CD8-positive, alpha-beta memory T cell (primary cell): ENCODE measurements at regions not wholly inside any gene's neighbourhood (a gene's known extent, or its start where the extent isn't known, plus 50 kb on each side); places are given as distances from the start of the nearest gene placed in this dataset.

ENCODE experiments used
- CTCF ChIA-PET: fragments of 350-600 bp; sonication (Branson Sonifier 250); formaldehyde crosslinking; loops from one replicate; lab custom pipeline; 2021; ENCODE audit warnings: antibody characterized with exemption; lab: Charles Lee
- POLR2A ChIA-PET: fragments of 350-600 bp; sonication (Branson Sonifier 250); formaldehyde crosslinking; loops from one replicate; lab custom pipeline; 2021; ENCODE audit warnings: antibody characterized with exemption; lab: Charles Lee
- DNase-seq, 5 donors: peaks; one replicate each; pipeline versions ENCODE4 v3.0.0 to v3.0.0-alpha.2; 2020 to 2022; ENCODE audit warnings: mixed read lengths in 1 of 5
- H3K27ac ChIP-seq: one replicate; pipeline ENCODE4 v1.7.0; 2013; ENCODE audit warnings: low read depth, mild to moderate bottlenecking, low read length, moderate library complexity
- H3K27me3 ChIP-seq: 2 replicates; pipeline ENCODE4 v1.7.0; 2013; ENCODE audit warnings: low read length, mild to moderate bottlenecking; ENCODE audit not compliant: insufficient read depth, poor library complexity, severe bottlenecking
- H3K36me3 ChIP-seq: 2 replicates; pipeline ENCODE4 v1.7.0; 2013; ENCODE audit warnings: mild to moderate bottlenecking, low read length, moderate library complexity; ENCODE audit not compliant: insufficient read depth
- H3K4me1 ChIP-seq: 2 replicates; pipeline ENCODE4 v1.7.0; 2013; ENCODE audit warnings: mild to moderate bottlenecking, low read length, moderate library complexity; ENCODE audit not compliant: insufficient read depth
- H3K4me3 ChIP-seq: 2 replicates; pipeline ENCODE4 v1.7.0; 2013; ENCODE audit warnings: mild to moderate bottlenecking, low read length
- H3K9me3 ChIP-seq: 2 replicates; pipeline ENCODE4 v1.7.0; 2013; ENCODE audit warnings: mild to moderate bottlenecking, low read length
- H3K27ac Mint-ChIP-seq, 8 donors: one replicate each; pipeline ENCODE4 v1.8.0; 2020 to 2021; ENCODE audit warnings: mixed read lengths in 8 of 8, mild to moderate bottlenecking in 6 of 8, inconsistent platforms in 3 of 8, moderate library complexity in 3 of 8
- H3K27me3 Mint-ChIP-seq, 2 donors: one replicate each; pipeline ENCODE4 v1.8.0; 2020 to 2021; ENCODE audit warnings: mixed read lengths in 2 of 2, mild to moderate bottlenecking in 1 of 2, moderate library complexity in 1 of 2
- H3K36me3 Mint-ChIP-seq, 3 donors: one replicate each; pipeline ENCODE4 v1.8.0; 2020 to 2021; ENCODE audit warnings: mixed read lengths in 3 of 3, inconsistent platforms in 1 of 3, mild to moderate bottlenecking in 1 of 3
- H3K4me1 Mint-ChIP-seq, 3 donors: one replicate each; pipeline ENCODE4 v1.8.0; 2020 to 2021; ENCODE audit warnings: mixed read lengths in 3 of 3, inconsistent platforms in 1 of 3, mild to moderate bottlenecking in 1 of 3
- H3K4me3 Mint-ChIP-seq, 7 donors: one replicate each; pipeline ENCODE4 v1.8.0; 2020 to 2021; ENCODE audit warnings: mixed read lengths in 7 of 7, mild to moderate bottlenecking in 6 of 7, moderate library complexity in 4 of 7, inconsistent platforms in 2 of 7
- H3K9me3 Mint-ChIP-seq, 5 donors: one replicate each; pipeline ENCODE4 v1.8.0; 2020 to 2022; ENCODE audit warnings: mixed read lengths in 5 of 5, mild to moderate bottlenecking in 3 of 5, moderate library complexity in 2 of 5, inconsistent platforms in 1 of 5

DNA sequence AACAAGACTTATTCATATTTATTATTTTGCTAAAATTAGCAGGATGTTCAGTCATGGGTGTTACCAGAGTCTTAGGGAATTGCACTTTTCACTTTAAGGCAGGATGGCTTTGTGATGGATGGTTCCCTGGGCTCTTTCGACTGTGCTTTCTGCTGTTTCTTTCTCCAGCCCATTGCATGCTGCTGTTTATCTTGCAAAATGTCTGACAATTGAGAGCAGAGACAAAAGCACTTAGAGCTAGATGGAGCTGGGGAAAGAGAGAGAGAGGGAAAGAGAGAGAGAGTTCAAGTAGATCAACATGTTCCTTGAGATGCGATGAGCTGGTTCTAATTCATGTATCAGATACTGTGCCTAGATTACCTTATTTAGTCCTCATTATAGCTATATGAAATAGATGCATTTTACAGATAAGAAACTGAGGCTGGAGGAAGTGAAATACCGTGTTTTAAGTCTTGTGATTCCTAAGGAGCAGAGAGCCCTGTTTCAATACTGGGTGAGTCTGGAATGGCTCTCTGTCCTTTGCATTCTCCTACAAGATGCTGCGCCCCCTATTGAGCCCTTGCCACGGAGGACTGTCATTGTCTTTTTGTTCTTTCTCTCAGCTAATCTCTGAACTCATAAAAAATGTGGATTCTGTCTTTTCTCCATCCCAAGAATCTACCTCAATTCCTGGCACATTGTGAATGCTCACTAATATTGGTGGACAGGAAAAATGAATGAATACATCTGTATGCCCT is 227.9 kb downstream of the ALG10B start:
- ChIA-PET CTCF (no interaction called here), POLR2A (no interaction called here)
- Mint-ChIP-seq H3K9me3 (peaks cover 0 to 27% (median 5%) of the 10 kb centered on the region in 5 donors), H3K27ac (no peak overlapping the region), H3K27me3 (no peaks in the 10 kb centered on the region), H3K4me1 (no peaks in the 10 kb centered on the region), H3K36me3 (no peaks in the 10 kb centered on the region), H3K4me3 (no peak overlapping the region)
- Histone ChIP-seq H3K36me3 (no peaks in the 10 kb centered on the region), H3K4me3 (no peak overlapping the region), H3K27me3 (no peaks in the 10 kb centered on the region), H3K4me1 (no peaks in the 10 kb centered on the region), H3K27ac (no peak overlapping the region), H3K9me3 (no peaks in the 10 kb centered on the region)
- no peak for DNase-seq

DNA sequence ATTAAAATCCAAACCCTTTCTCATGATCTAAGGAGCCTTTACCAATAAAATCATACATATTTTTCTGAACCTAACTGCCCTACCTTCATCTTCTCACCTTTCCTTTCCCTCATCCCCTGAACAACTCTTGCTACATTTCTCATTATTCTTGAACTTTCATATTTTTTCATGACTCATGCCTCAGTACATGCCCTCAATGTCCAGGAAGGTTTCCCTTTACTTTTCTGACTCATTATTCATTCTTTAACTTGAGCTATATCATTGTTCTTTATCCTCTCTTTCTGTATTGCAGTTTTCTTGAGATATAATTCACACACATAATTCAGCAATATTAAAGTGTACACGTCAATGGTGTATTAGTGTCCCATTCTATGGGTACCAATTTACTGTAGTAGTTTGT is 231.0 kb downstream of the ALG10B start:
- DNase-seq = no peak
- Mint-ChIP-seq H3K27me3 (no peaks in the 10 kb centered on the region), H3K4me1 (no peaks in the 10 kb centered on the region), H3K9me3 (peaks cover 0 to 29% (median 5%) of the 10 kb centered on the region in 5 donors), H3K4me3 (no peak overlapping the region), H3K27ac (no peak overlapping the region), H3K36me3 (no peaks in the 10 kb centered on the region)
- no peaks in the 10 kb centered on the region for H3K27me3 ChIP-seq
- ChIA-PET POLR2A (no interaction called here), CTCF (no interaction called here)
- H3K4me3 ChIP-seq = no peak overlapping the region
- no peaks in the 10 kb centered on the region for H3K36me3 ChIP-seq
- no peaks in the 10 kb centered on the region for H3K4me1 ChIP-seq
- H3K9me3 ChIP-seq = no peaks in the 10 kb centered on the region
- no peak overlapping the region for H3K27ac ChIP-seq

DNA sequence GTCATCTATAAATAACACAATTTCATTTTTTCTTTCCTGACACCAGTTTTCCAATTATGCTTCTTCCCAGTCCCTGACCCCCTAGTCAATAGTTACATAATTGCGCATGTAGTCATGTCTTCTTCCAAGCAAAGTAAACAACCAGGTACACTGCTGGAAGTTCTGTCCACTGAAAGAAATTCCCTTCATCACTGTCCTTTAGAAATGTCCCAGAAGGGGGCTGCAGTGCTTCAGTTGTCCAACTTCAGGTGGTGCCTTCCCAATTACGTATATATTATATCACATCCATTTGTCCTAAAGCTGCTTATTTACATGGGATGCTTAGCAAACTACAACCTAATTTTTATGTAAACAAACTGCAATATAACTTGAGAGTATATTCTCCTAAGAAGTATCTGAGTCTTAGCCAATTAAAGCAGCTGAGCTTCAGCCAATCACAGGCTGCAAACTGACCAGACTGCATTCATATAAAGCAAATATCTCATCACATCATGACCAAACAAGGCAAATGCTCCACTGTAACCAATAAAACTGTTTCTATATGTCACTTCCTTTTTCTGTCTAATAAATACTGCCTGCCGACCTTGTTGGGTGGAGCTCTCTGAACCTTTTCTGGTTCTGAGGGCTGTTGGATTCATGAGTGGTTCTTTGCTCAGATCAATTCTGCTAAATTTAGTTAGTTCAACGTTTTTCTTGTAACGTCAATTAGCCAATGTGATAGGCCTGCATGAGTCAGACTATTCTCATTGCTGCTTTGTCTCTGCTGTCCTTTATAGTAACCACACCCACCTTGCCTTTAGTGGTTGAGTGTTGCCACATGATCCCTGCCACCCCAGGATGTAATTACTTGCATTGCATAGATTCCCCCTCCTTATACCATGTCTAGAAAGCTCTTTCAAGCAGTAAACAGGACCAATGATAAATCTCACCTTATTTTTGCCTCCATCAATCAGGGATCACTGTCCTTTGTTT is 239.3 kb downstream of the ALG10B start:
- Histone ChIP-seq H3K27me3 (no peaks in the 10 kb centered on the region), H3K4me1 (no peaks in the 10 kb centered on the region), H3K36me3 (no peaks in the 10 kb centered on the region), H3K9me3 (no peaks in the 10 kb centered on the region), H3K4me3 (no peak overlapping the region), H3K27ac (no peak overlapping the region)
- Mint-ChIP-seq H3K4me1 (no peaks in the 10 kb centered on the region), H3K9me3 (peaks cover 6 to 20% (median 7%) of the 10 kb centered on the region in 5 donors), H3K27ac (no peak overlapping the region), H3K36me3 (no peaks in the 10 kb centered on the region), H3K27me3 (no peaks in the 10 kb centered on the region), H3K4me3 (no peak overlapping the region)
- no peak for DNase-seq
- POLR2A ChIA-PET = no interaction called here
- CTCF ChIA-PET = no interaction called here

DNA sequence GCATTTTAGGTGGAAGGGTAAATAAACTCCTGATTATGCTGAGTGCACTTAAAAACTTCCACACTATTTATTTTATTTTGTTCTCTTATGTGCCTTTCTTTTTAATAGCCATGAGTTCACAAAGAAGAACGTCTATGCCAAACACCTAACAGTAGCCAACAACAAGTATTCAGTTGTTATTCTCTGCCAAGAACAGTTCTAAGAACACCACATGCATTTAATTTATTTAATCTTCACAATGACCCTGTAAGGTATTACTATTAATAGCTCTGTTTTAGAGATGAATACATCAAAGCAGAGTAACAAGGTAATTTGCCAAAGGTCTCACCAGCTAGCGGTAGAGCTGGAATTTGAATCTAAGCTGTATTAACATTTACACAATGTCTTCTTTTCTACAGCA is 240.1 kb downstream of the ALG10B start:
- no peak for DNase-seq
- no peak overlapping the region for H3K27ac ChIP-seq
- H3K4me3 ChIP-seq = no peak overlapping the region
- H3K27me3 ChIP-seq = no peaks in the 10 kb centered on the region
- H3K27me3 Mint-ChIP-seq = no peaks in the 10 kb centered on the region
- H3K27ac Mint-ChIP-seq = no peak overlapping the region
- no peaks in the 10 kb centered on the region for H3K4me1 Mint-ChIP-seq
- no peaks in the 10 kb centered on the region for H3K9me3 ChIP-seq
- no peak overlapping the region for H3K4me3 Mint-ChIP-seq
- ChIA-PET POLR2A (no interaction called here), CTCF (no interaction called here)
- peaks cover 6 to 21% (median 7%) of the 10 kb centered on the region in 5 donors for H3K9me3 Mint-ChIP-seq
- no peaks in the 10 kb centered on the region for H3K36me3 Mint-ChIP-seq
- H3K4me1 ChIP-seq = no peaks in the 10 kb centered on the region
- no peaks in the 10 kb centered on the region for H3K36me3 ChIP-seq

DNA sequence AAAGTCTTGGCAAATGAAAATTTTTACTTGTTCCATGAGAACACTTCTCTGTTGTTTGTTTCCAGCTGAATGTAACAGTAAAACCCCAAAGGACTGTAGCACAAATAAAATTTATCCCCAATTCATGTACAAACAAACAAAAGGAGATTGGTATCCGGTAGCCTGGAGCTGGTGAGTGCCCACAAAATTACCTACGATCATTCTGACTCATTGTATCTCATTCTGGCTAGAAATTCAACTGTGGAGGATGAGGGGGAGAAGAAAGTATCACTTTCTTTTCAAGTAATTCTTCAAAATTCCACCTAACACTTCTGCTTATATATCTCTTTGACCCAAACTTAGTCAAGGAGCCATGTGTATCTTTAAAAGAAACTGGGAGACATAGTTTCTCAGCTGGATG is 268.5 kb downstream of the ALG10B start:
- POLR2A ChIA-PET = no interaction called here
- CTCF ChIA-PET = no interaction called here
- Histone ChIP-seq H3K27ac (no peak overlapping the region), H3K27me3 (no peaks in the 10 kb centered on the region), H3K9me3 (no peaks in the 10 kb centered on the region), H3K36me3 (no peaks in the 10 kb centered on the region), H3K4me1 (no peaks in the 10 kb centered on the region), H3K4me3 (no peak overlapping the region)
- H3K27me3 Mint-ChIP-seq = no peaks in the 10 kb centered on the region
- H3K27ac Mint-ChIP-seq = no peak overlapping the region
- H3K36me3 Mint-ChIP-seq = no peaks in the 10 kb centered on the region
- H3K4me3 Mint-ChIP-seq = no peak overlapping the region
- no peaks in the 10 kb centered on the region for H3K4me1 Mint-ChIP-seq
- H3K9me3 Mint-ChIP-seq = peaks cover 0 to 13% (median 7%) of the 10 kb centered on the region in 5 donors
- no peak for DNase-seq

DNA sequence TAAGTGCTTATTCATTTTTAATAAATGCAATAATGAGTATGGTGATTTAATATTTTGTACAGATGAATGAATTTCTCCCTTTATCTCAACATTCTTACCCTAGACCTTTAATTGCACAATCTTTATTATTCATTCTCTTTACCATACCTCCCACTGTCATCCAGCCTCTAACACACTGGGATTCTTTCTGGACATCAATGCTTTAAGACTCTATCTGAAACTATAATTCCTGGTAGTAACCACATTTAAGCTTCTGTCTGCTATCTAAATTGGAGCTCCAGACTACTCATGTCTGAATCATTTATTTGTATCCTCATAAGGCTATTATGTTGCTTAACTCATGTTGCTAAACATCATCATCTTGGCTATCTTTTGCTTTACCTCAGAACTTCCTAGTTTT is 270.2 kb downstream of the ALG10B start:
- no peaks in the 10 kb centered on the region for H3K27me3 ChIP-seq
- Mint-ChIP-seq H3K36me3 (no peaks in the 10 kb centered on the region), H3K27ac (no peak overlapping the region), H3K4me1 (no peaks in the 10 kb centered on the region), H3K9me3 (peaks cover 0 to 13% (median 7%) of the 10 kb centered on the region in 5 donors), H3K27me3 (no peaks in the 10 kb centered on the region), H3K4me3 (no peak overlapping the region)
- ChIA-PET POLR2A (no interaction called here), CTCF (no interaction called here)
- H3K36me3 ChIP-seq = no peaks in the 10 kb centered on the region
- H3K27ac ChIP-seq = no peak overlapping the region
- H3K9me3 ChIP-seq = no peaks in the 10 kb centered on the region
- no peak overlapping the region for H3K4me3 ChIP-seq
- H3K4me1 ChIP-seq = no peaks in the 10 kb centered on the region
- DNase-seq = no peak

DNA sequence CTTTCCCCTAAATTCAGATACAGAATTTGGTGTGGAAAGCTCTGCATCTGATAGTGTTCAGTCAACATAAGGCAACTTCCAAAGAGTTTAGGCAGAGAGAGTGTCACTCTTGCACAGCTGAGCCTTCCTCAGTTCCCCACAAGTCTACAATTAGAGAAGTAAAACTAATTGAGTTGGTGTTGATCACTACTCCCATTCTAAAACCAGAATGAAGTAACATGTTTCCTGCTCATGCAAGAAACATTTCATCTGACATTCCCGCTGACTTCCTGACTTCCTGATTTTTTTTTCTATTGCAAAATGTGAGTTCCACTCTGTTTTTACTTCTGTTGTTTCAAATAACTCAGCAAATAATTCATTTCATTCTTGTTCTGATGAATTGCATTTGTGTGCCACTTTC is 271.0 kb downstream of the ALG10B start:
- Histone ChIP-seq H3K27me3 (no peaks in the 10 kb centered on the region), H3K4me1 (no peaks in the 10 kb centered on the region), H3K27ac (no peak overlapping the region), H3K4me3 (no peak overlapping the region), H3K9me3 (no peaks in the 10 kb centered on the region), H3K36me3 (no peaks in the 10 kb centered on the region)
- ChIA-PET POLR2A (no interaction called here), CTCF (no interaction called here)
- Mint-ChIP-seq H3K9me3 (peaks cover 0 to 13% (median 6%) of the 10 kb centered on the region in 5 donors), H3K4me3 (no peak overlapping the region), H3K36me3 (no peaks in the 10 kb centered on the region), H3K27ac (no peak overlapping the region), H3K27me3 (no peaks in the 10 kb centered on the region), H3K4me1 (no peaks in the 10 kb centered on the region)
- DNase-seq = no peak

DNA sequence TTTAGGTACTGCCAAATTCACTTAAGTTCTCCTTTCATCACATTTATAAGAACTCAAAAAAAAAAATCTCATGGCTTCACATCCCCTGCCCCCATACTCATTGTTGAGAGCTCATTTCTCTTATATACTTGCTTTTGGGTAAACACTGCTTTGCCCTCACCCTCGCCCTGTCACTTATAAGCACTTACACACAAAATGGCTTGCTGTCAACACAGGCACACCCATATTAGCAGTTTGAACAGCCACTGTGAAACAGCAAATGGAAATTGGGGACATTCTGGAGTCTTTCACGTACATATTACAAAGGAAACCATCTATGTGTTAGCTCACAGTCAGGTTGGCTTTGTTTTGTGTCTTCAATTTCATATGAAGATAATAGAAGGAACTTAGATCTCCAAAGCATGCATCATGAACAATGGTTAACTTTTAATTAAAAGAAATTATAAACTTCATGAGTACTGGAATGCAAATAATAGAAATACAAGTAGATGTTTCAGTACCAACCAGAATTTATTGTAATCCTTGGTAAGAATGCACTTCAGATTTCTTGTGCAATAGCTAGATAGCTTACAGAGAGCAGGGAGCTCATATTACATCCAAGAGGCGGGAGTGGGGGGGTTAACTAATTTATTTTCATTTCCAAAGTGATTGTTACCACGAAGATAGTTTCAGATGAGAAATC is 272.2 kb downstream of the ALG10B start:
- H3K27ac Mint-ChIP-seq = no peak overlapping the region
- no peaks in the 10 kb centered on the region for H3K9me3 ChIP-seq
- H3K4me3 ChIP-seq = no peak overlapping the region
- POLR2A ChIA-PET = no interaction called here
- CTCF ChIA-PET = no interaction called here
- H3K9me3 Mint-ChIP-seq = peaks cover 0 to 9% (median 3%) of the 10 kb centered on the region in 5 donors
- H3K36me3 ChIP-seq = no peaks in the 10 kb centered on the region
- no peaks in the 10 kb centered on the region for H3K36me3 Mint-ChIP-seq
- no peaks in the 10 kb centered on the region for H3K4me1 Mint-ChIP-seq
- no peaks in the 10 kb centered on the region for H3K27me3 Mint-ChIP-seq
- H3K27ac ChIP-seq = no peak overlapping the region
- DNase-seq = no peak
- no peak overlapping the region for H3K4me3 Mint-ChIP-seq
- no peaks in the 10 kb centered on the region for H3K4me1 ChIP-seq
- no peaks in the 10 kb centered on the region for H3K27me3 ChIP-seq
